HG02885 (cell line): ENCODE measurements at regions not wholly inside any gene's neighbourhood (a gene's known extent, or its start where the extent isn't known, plus 50 kb on each side); places are given as distances from the start of the nearest gene placed in this dataset.

ENCODE experiments used
- ATAC-seq: cut with Tn5 transposase; IDR thresholded peaks from one replicate; pipeline ENCODE4 v1.9.1; 2021; ENCODE audit warnings: mild to moderate bottlenecking; ENCODE audit not compliant: unreplicated experiment, poor library complexity

DNA sequence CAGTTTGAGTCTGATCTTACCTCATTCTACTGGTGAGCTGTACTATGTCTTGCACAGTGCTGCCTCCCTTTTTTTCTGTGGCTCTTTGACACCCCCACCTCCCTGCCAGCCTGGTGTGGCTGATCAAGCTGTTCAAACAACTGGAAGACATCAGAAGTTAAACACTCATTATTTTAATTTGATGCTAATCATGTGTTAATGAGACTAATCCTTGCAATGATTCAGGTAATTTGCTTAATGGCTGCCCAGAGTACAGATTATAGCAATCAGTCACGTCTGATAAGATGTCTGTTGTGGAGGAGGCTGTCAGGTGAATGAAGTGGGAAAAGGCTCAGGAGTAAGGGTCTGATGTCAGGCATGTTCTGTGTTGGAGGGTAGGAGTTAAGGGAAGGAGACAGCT, 87.4 kb upstream of the GK2 start:
- ATAC-seq, result no peak

DNA sequence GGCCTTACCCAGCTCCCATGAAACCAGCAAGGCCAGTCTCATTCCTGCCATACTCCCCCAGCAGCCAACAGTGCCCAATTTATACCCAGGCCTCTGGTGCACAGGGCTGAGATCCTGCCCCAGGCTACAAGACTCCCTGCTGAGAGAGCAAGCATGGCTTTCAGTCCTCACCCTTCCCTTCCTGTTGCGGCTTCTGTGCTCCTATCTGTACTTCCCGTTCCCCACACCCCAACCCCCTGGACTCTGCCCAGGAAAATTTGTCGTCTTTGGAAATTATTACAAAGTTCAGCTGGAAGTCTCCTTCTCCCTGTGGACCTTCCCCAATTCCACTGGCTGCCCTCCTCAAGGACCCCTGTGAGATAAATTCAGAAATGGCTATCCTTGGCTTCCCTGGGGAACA, 84.1 kb upstream of the GK2 start:
- ATAC-seq, result no peak

DNA sequence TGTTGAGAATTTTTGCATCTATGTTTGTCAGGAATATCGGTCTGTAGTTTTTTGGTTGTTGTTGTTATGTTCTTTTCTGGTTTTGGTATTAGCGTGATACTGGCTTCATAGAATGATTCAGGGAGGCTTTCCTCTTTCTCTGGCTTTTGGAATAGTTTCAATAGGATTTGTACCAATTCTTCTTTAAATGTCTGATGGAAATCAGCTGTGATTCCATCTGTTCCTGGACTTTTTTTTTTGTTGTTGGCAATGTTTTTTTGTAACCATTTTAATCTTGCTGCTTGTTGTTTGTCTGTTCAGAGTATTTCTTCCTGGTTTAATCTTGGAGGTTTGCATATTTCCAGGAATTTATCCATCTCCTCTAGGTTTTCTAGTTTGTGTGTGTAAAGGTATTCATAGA, 81.5 kb upstream of the GK2 start:
- ATAC-seq, result no peak

DNA sequence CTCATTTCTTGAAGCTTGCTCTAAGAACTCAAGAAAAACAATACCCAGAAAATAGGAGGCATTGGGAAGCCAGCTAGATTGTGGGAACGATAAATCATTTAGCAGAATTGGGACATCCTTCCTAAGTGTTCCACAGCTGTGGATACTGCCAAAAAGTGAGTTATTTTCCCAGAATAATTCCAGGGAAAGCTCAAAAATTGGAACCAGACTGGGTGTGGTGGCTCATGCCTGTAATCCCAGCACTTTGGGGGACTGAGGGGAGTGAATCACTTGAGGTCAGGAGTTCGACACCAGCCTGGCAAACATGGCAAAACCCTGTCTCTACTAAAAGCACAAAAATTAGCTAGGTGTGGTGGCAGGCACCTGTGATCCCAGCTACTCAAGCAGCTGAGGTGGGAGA, 68.2 kb upstream of the GK2 start:
- ATAC-seq, result no peak

- no peak for ATAC-seq
Measured at GRCh38 chr4:79473439-79473724, 65.4 kb upstream of the GK2 start.

- no peak for ATAC-seq
Measured at GRCh38 chr4:79472693-79473438, 64.8 kb upstream of the GK2 start.

GRCh38 chr4:79472036-79472435, 64.0 kb upstream of the GK2 start:
- no peak for ATAC-seq

GRCh38 chr4:79471309-79471708, 63.3 kb upstream of the GK2 start:
- no peak for ATAC-seq

DNA sequence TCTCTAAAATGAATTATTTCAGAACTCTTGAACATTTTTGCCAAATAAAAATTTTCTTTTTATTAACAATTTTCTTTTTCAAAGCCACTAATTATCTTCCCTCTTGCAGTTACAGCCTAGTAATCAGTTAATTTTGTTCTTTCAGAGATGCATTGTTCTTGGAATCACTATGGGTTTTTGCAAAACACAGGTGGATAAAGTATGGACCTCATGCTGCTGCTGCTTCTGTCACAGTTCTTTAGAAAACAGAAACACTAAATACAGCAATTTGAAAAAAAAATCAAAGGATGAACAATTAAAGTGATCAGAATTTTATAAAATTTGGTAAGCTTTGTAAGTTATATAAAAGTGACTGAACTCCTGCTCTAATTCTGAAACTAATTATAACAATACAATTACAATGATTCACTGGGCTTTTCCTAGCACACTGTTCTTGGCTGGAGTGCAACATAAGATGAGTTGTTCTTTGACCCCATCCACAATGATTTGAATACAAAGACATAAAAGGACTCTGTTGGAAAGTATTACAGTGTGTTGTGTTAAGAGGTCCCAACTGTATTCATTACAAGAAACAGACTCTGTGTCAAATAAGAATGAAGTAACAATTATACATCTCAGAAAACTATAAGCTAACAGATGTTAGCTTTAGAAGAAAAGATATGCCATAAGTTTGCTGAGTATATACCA, 59.4 kb upstream of the GK2 start:
- no peak for ATAC-seq

GRCh38 chr4:79466621-79467020, 58.6 kb upstream of the GK2 start:
- ATAC-seq, result no peak
